ENCODE measurements at regions not wholly inside any gene's neighbourhood (a gene's known extent, or its start where the extent isn't known, plus 50 kb on each side); places are given as distances from the start of the nearest gene placed in this dataset.
"Not testable (repeated sequence)": the region's sequence is repeated elsewhere in the genome, so short reads cannot be mapped to it uniquely, and the experiment has no call there.

DNA sequence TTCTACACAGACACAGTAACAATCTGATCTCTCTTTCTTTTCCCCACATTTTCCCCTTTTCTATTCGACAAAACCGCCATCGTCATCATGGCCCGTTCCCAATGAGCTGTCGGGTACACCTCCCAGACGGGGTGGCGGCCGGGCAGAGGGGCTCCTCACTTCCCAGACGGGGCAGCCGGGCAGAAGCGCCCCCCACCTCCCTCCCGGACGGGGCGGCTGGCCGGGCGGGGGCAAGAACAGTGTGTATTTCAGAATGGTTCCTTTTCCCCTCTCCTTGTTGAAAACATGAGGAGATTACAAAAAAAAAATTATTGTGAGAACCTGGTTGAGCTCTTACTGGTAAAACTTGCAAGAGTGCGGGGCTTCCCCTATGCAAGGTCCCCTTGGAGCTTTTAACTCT lies 178.0 kb upstream of the GALNT15 start:
- TF ChIP-seq, protein P1, sequence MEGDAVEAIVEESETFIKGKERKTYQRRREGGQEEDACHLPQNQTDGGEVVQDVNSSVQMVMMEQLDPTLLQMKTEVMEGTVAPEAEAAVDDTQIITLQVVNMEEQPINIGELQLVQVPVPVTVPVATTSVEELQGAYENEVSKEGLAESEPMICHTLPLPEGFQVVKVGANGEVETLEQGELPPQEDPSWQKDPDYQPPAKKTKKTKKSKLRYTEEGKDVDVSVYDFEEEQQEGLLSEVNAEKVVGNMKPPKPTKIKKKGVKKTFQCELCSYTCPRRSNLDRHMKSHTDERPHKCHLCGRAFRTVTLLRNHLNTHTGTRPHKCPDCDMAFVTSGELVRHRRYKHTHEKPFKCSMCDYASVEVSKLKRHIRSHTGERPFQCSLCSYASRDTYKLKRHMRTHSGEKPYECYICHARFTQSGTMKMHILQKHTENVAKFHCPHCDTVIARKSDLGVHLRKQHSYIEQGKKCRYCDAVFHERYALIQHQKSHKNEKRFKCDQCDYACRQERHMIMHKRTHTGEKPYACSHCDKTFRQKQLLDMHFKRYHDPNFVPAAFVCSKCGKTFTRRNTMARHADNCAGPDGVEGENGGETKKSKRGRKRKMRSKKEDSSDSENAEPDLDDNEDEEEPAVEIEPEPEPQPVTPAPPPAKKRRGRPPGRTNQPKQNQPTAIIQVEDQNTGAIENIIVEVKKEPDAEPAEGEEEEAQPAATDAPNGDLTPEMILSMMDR (IDR thresholded peaks at IDR 0.05), result not testable (repeated sequence)
- not testable (repeated sequence) for TF ChIP-seq EP300, POLR2AphosphoS5, POLR2A (IDR thresholded peaks at IDR 0.05)
